ENCODE measurements at regions not wholly inside any gene's neighbourhood (a gene's known extent, or its start where the extent isn't known, plus 50 kb on each side); places are given as distances from the start of the nearest gene placed in this dataset.

GRCh38 chr10:6337382-6337781, 134.7 kb downstream of the PFKFB3 start:
- Histone ChIP-seq H4K5ac (ENCODE audit: insufficient read length, low read depth, low read length) (no peak overlapping the region), H3K4ac (replicated peaks; ENCODE audit: insufficient read length, low read depth, low read length) (no peak overlapping the region), H3K56ac (replicated peaks; ENCODE audit: insufficient read length, low read depth, low read length) (no peak overlapping the region), H3K23ac (ENCODE audit: insufficient read length) (no peak overlapping the region), H3K18ac (ENCODE audit: extremely low read depth, low read length) (no peak overlapping the region), H3K4me2 (ENCODE audit: insufficient read depth in 1 of 2, low read depth in 2 of 2, low read length in 2 of 2) (no peak overlapping the region), H2AFZ (ENCODE audit: low read length) (no peak overlapping the region), H4K91ac (replicated peaks; ENCODE audit: insufficient read length, low read length) (no peak overlapping the region), H3K23me2 (ENCODE audit: low read depth, low read length) (no peaks in the 10 kb centered on the region), H2BK15ac (ENCODE audit: low read length) (no peak overlapping the region), H3K4me1 (replicated peaks in 1 of 4; ENCODE audit: control insufficient read depth in 3 of 4, insufficient read depth in 4 of 4, low read length in 3 of 4) (no peaks in the 10 kb centered on the region; a peak in 1 of 7 replicates), H2BK12ac (ENCODE audit: low read depth, low read length) (no peak overlapping the region), H2BK120ac (replicated peaks; ENCODE audit: low read depth, low read length) (no peak overlapping the region), H3K4me3 (ENCODE audit: extremely low read depth in 1 of 4, insufficient read depth in 2 of 4, low read depth in 3 of 4, low read length in 4 of 4) (no peak overlapping the region), H2BK5ac (ENCODE audit: low read depth, low read length) (no peak overlapping the region), H3K27ac (ENCODE audit: low read depth, low read length) (no peak overlapping the region), H3K14ac (ENCODE audit: insufficient read length) (no peak overlapping the region), H4K8ac (ENCODE audit: extremely low read depth, insufficient read depth, low read length) (no peak overlapping the region), H3K9ac (replicated peaks in 1 of 4; ENCODE audit: extremely low read depth in 1 of 4, low read depth in 3 of 4, low read length in 3 of 4) (no peak overlapping the region), H3K9me3 (ENCODE audit: insufficient read depth in 2 of 2, low read depth in 1 of 2, low read length in 1 of 2) (peaks cover 5% of the 10 kb centered on the region in 2 experiments; a peak in 3 of 4 replicates), H3K27me3 (replicated peaks in 1 of 4; ENCODE audit: control insufficient read depth in 3 of 4, extremely low read depth in 1 of 4, insufficient read depth in 3 of 4, low read length in 3 of 4) (no peaks in the 10 kb centered on the region), H4K20me1 (replicated peaks in 1 of 2; ENCODE audit: control insufficient read depth in 1 of 2, insufficient read depth in 2 of 2, low read length in 2 of 2) (no peaks in the 10 kb centered on the region), H2BK20ac (ENCODE audit: low read length) (no peak overlapping the region), H2AK5ac (ENCODE audit: low read depth, low read length) (no peak overlapping the region), H3K36me3 (ENCODE audit: control insufficient read depth in 2 of 4, insufficient read depth in 4 of 4, low read length in 3 of 4) (no peaks in the 10 kb centered on the region; a peak in 1 of 8 replicates), H3K79me2 (ENCODE audit: control insufficient read depth in 1 of 2, insufficient read depth in 2 of 2, low read length in 2 of 2) (no peaks in the 10 kb centered on the region), H3K79me1 (ENCODE audit: low read depth, low read length) (no peaks in the 10 kb centered on the region)
- no peak for DNase-seq (ENCODE audit: low read depth in 1 of 2, low spot score in 2 of 2)
- POLR2A ChIA-PET (ENCODE audit: partially characterized antibody), result no interaction called here
- CTCF ChIA-PET (ENCODE audit: partially characterized antibody), result interaction anchor here (0.9 to 1.1 kb wide), 2 partner anchors 9 to 14 kb away, joined by 3 to 4 read pairs; no protein-coding TSS in a partner anchor
- FAIRE-seq, result no peak
- 86% methylated on average over 6 of the region's 6 CpGs; no CpG with 5 or more reads in 1 of the 2 experiments for WGBS, 2 experiments (ENCODE audit: extremely low coverage in 1 of 2, insufficient coverage in 1 of 2, insufficient read length in 1 of 2, insufficient replicate concordance in 2 of 2, low coverage in 1 of 2, low lambda C conversion rate in 2 of 2, missing lambda C conversion rate in 1 of 2)
- TF ChIP-seq KDM4A (IDR thresholded peaks at IDR 0.05; ENCODE audit: low read depth, low read length, severe bottlenecking), result no peak
- TF ChIP-seq POLR2AphosphoS5 (IDR thresholded peaks at IDR 0.05; ENCODE audit: low read depth, low read length), result no peak
- TF ChIP-seq JUN (IDR thresholded peaks at IDR 0.05; ENCODE audit: low read depth, low read length), result no peak
- no peak for TF ChIP-seq CBX8 (IDR thresholded peaks at IDR 0.05; ENCODE audit: borderline replicate concordance, low read depth, low read length)
- no peak for TF ChIP-seq NANOG (IDR thresholded peaks at IDR 0.05; ENCODE audit: insufficient read depth, low read depth, low read length, poor library complexity, severe bottlenecking)
- TF ChIP-seq CEBPB (IDR thresholded peaks at IDR 0.05; ENCODE audit: low read depth, low read length), result no peak
- TF ChIP-seq FOSL1 (IDR thresholded peaks at IDR 0.05; ENCODE audit: insufficient read depth, low read depth, low read length), result no peak
- TF ChIP-seq CHD2 (IDR thresholded peaks at IDR 0.05; ENCODE audit: low read length), result no peak
- TF ChIP-seq TBP (IDR thresholded peaks at IDR 0.05; ENCODE audit: low read depth, low read length), result no peak
- no peak for TF ChIP-seq ASH2L (IDR thresholded peaks at IDR 0.05; ENCODE audit: low read length)
- no peak for TF ChIP-seq PHF8 (conservative IDR thresholded peaks at IDR 0.05; ENCODE audit: low read depth, low read length)
- no peak for TF ChIP-seq CBX5 (IDR thresholded peaks at IDR 0.05; ENCODE audit: low read depth, low read length)

All from H1 (cell line).